ENCODE measurements at regions not wholly inside any gene's neighbourhood (a gene's known extent, or its start where the extent isn't known, plus 50 kb on each side); places are given as distances from the start of the nearest gene placed in this dataset.

- TF ChIP-seq EZH2 (IDR thresholded peaks at IDR 0.05; ENCODE audit: borderline replicate concordance, low read depth, low read length, poor library complexity, severe bottlenecking) = no peak
- TF ChIP-seq CTCF (conservative IDR thresholded peaks at IDR 0.05; ENCODE audit: low read depth, low read length) = no peak
- Histone ChIP-seq H3K27me3 (replicated peaks; ENCODE audit: insufficient read depth, low read depth, low read length, poor library complexity) (peaks cover 50% of the 10 kb centered on the region), H3K9me3 (ENCODE audit: low read depth, low read length, poor library complexity, severe bottlenecking) (no peaks in the 10 kb centered on the region), H3K27ac (ENCODE audit: low read depth, low read length, poor library complexity, severe bottlenecking) (no peak overlapping the region), H3K4me1 (ENCODE audit: insufficient read depth, low read length, poor library complexity, severe bottlenecking) (no peaks in the 10 kb centered on the region), H3K36me3 (ENCODE audit: insufficient read depth, low read length, poor library complexity, severe bottlenecking) (no peaks in the 10 kb centered on the region), H3K4me3 (ENCODE audit: low read depth, low read length, poor library complexity, severe bottlenecking) (no peak overlapping the region)
- ChIA-PET CTCF (no interaction called here), POLR2A (ENCODE audit: low non-redundant PET) (no interaction called here)
- intact Hi-C loops (cut with micrococcal nuclease; ENCODE audit: unreplicated experiment) = no loop called here
- no TSS peak for BruUV-seq (replicated peaks)
- DNase-seq (ENCODE audit: low spot score) = no peak
These were observed 87.6 kb upstream of the DISP3 start for GRCh38 chr1:11391327-11391726.

GRCh38 chr1:11391886-11392285 lies 87.1 kb upstream of the DISP3 start:
- no peak for TF ChIP-seq EZH2 (IDR thresholded peaks at IDR 0.05; ENCODE audit: borderline replicate concordance, low read depth, low read length, poor library complexity, severe bottlenecking)
- no peak for TF ChIP-seq CTCF (conservative IDR thresholded peaks at IDR 0.05; ENCODE audit: low read depth, low read length)
- no TSS peak for BruUV-seq (replicated peaks)
- Histone ChIP-seq H3K4me1 (ENCODE audit: insufficient read depth, low read length, poor library complexity, severe bottlenecking) (no peaks in the 10 kb centered on the region), H3K36me3 (ENCODE audit: insufficient read depth, low read length, poor library complexity, severe bottlenecking) (no peaks in the 10 kb centered on the region), H3K27me3 (replicated peaks; ENCODE audit: insufficient read depth, low read depth, low read length, poor library complexity) (peaks cover 53% of the 10 kb centered on the region), H3K27ac (ENCODE audit: low read depth, low read length, poor library complexity, severe bottlenecking) (no peak overlapping the region), H3K9me3 (ENCODE audit: low read depth, low read length, poor library complexity, severe bottlenecking) (no peaks in the 10 kb centered on the region), H3K4me3 (ENCODE audit: low read depth, low read length, poor library complexity, severe bottlenecking) (no peak overlapping the region)
- DNase-seq (ENCODE audit: low spot score) = no peak
- POLR2A ChIA-PET (ENCODE audit: low non-redundant PET) = no interaction called here
- CTCF ChIA-PET = no interaction called here
- intact Hi-C loops (cut with micrococcal nuclease; ENCODE audit: unreplicated experiment) = no loop called here

- H3K4me1 ChIP-seq (ENCODE audit: insufficient read depth, low read length, poor library complexity, severe bottlenecking) = no peaks in the 10 kb centered on the region
- no peak overlapping the region for H3K4me3 ChIP-seq (ENCODE audit: low read depth, low read length, poor library complexity, severe bottlenecking)
- no peak for TF ChIP-seq CTCF (conservative IDR thresholded peaks at IDR 0.05; ENCODE audit: low read depth, low read length)
- TF ChIP-seq EZH2 (IDR thresholded peaks at IDR 0.05; ENCODE audit: borderline replicate concordance, low read depth, low read length, poor library complexity, severe bottlenecking) = no peak
- peaks cover 43% of the 10 kb centered on the region for H3K27me3 ChIP-seq (replicated peaks; ENCODE audit: insufficient read depth, low read depth, low read length, poor library complexity)
- no peaks in the 10 kb centered on the region for H3K9me3 ChIP-seq (ENCODE audit: low read depth, low read length, poor library complexity, severe bottlenecking)
- BruUV-seq (replicated peaks) = no TSS peak
- intact Hi-C loops (cut with micrococcal nuclease; ENCODE audit: unreplicated experiment) = no loop called here
- no peaks in the 10 kb centered on the region for H3K36me3 ChIP-seq (ENCODE audit: insufficient read depth, low read length, poor library complexity, severe bottlenecking)
- H3K27ac ChIP-seq (ENCODE audit: low read depth, low read length, poor library complexity, severe bottlenecking) = no peak overlapping the region
- ChIA-PET CTCF (interaction anchor here (0.5 kb wide), 1 partner anchor 18 kb away, joined by 7 read pairs; no protein-coding TSS in a partner anchor), POLR2A (ENCODE audit: low non-redundant PET) (no interaction called here)
- no peak for DNase-seq (ENCODE audit: low spot score)
These were observed 84.2 kb upstream of the DISP3 start for GRCh38 chr1:11394592-11395245.

Measured in A673 (cell line).